Esophagus muscularis mucosa (tissue), 3 donors: ENCODE measurements at regions not wholly inside any gene's neighbourhood (a gene's known extent, or its start where the extent isn't known, plus 50 kb on each side); places are given as distances from the start of the nearest gene placed in this dataset.

ENCODE experiments used
- CTCF ChIP-seq, 3 experiments: fragments of 200-600 bp in 2 of 3; fragments of 450-650 bp in 1 of 3; sonication (generic) in 2 of 3; IDR thresholded peaks; one replicate each; pipeline ENCODE4 v1.5.1; 2017 to 2019; ENCODE audit warnings: antibody characterized with exemption in 3 of 3, mild to moderate bottlenecking in 2 of 3, moderate library complexity in 1 of 3
- POLR2A ChIP-seq: fragments of 450-650 bp; IDR thresholded peaks from one replicate; pipeline ENCODE4 v1.6.1; 2017; ENCODE audit warnings: antibody characterized with exemption, moderate library complexity, mild to moderate bottlenecking, low read depth
- POLR2AphosphoS5 ChIP-seq, 2 donors: sonication (generic); formaldehyde crosslinking; IDR thresholded peaks; one replicate each; pipeline ENCODE4 v1.6.1; 2017; ENCODE audit warnings: antibody characterized with exemption in 2 of 2

- TF ChIP-seq CTCF (IDR thresholded peaks at IDR 0.05) (no peak), POLR2A (no peak), POLR2AphosphoS5 (IDR thresholded peaks at IDR 0.05) (no peak)
These were observed 67.2 kb upstream of the VASH1 start for GRCh38 chr14:76694106-76694505.
